GM03348 (cell line): ENCODE measurements at regions not wholly inside any gene's neighbourhood (a gene's known extent, or its start where the extent isn't known, plus 50 kb on each side); places are given as distances from the start of the nearest gene placed in this dataset.
A peak's percentile ranks its signal among the peaks of the same experiment; 100 is the strongest.
"Not testable (repeated sequence)": the region's sequence is repeated elsewhere in the genome, so short reads cannot be mapped to it uniquely, and the experiment has no call there.

Experiments used
- DNase-seq: peaks from one replicate; pipeline ENCODE4 v3.0.0; 2012; ENCODE audit warnings: low spot score

GRCh38 chr21:33121715-33122475 lies 52.0 kb downstream of the OLIG1 start:
- DNase-seq: peak; percentile 30

- no peak for DNase-seq
Measured at GRCh38 chr21:33122507-33122906, 52.6 kb downstream of the OLIG1 start.

GRCh38 chr21:33123374-33124123 lies 53.6 kb downstream of the OLIG1 start:
- no peak for DNase-seq

- DNase-seq: no peak
Measured at GRCh38 chr21:33124889-33125288, 54.9 kb downstream of the OLIG1 start.

- DNase-seq: no peak
Measured at GRCh38 chr21:33125680-33126375, 55.9 kb downstream of the OLIG1 start.

GRCh38 chr21:33126569-33126968 lies 56.6 kb downstream of the OLIG1 start:
- DNase-seq: no peak

- peak; percentile 83 for DNase-seq
Measured at GRCh38 chr21:33127154-33127867, 57.4 kb downstream of the OLIG1 start.

- DNase-seq: no peak
Measured at GRCh38 chr21:33127868-33128242, 57.9 kb downstream of the OLIG1 start.

GRCh38 chr21:33128538-33128937 lies 58.6 kb downstream of the OLIG1 start:
- DNase-seq: no peak

GRCh38 chr21:33132054-33132453 lies 62.1 kb downstream of the OLIG1 start:
- no peak for DNase-seq

GRCh38 chr21:33133892-33134291 lies 64.0 kb downstream of the OLIG1 start:
- no peak for DNase-seq

GRCh38 chr21:33135925-33136324 lies 66.0 kb downstream of the OLIG1 start:
- DNase-seq: no peak

GRCh38 chr21:33136847-33137502 lies 67.0 kb downstream of the OLIG1 start:
- no peak for DNase-seq

GRCh38 chr21:33139084-33139483 lies 69.1 kb downstream of the OLIG1 start:
- no peak for DNase-seq

GRCh38 chr21:33140288-33140687 lies 70.3 kb downstream of the OLIG1 start:
- DNase-seq: no peak

GRCh38 chr21:33146467-33146866 lies 76.5 kb downstream of the OLIG1 start:
- DNase-seq: no peak

- no peak for DNase-seq
Measured at GRCh38 chr21:33149181-33149580, 79.2 kb downstream of the OLIG1 start.

- DNase-seq: not testable (repeated sequence)
Measured at GRCh38 chr21:33150968-33151367, 78.8 kb upstream of the IFNAR2 start.

GRCh38 chr21:33151941-33152731 lies 77.6 kb upstream of the IFNAR2 start:
- no peak for DNase-seq

- no peak for DNase-seq
Measured at GRCh38 chr21:33152732-33153130, 77.0 kb upstream of the IFNAR2 start.

- no peak for DNase-seq
Measured at GRCh38 chr21:33155005-33155404, 74.7 kb upstream of the IFNAR2 start.
